IMR-90 (cell line): ENCODE measurements at regions not wholly inside any gene's neighbourhood (a gene's known extent, or its start where the extent isn't known, plus 50 kb on each side); places are given as distances from the start of the nearest gene placed in this dataset.

Source experiments
- ATAC-seq: fragments of 200-7000 bp; cut with Tn5 transposase; 2 replicates; pipeline ENCODE4 v1.9.1; 2020; ENCODE audit warnings: low read depth, mild to moderate bottlenecking, moderate library complexity
- BruUV-seq: library from RNA; stranded (reverse); fragments of 400-500 nt; replicated peaks from 2 replicates; lab custom pipeline; 2021; lab: Mats Ljungman, UMichigan
- CTCF ChIA-PET: fragments of 300-600 bp; formaldehyde crosslinking; extraction: SDS; loops from one replicate; lab custom pipeline; 2021; ENCODE audit warnings: antibody characterized with exemption; lab: Yijun Ruan, JAX
- POLR2A ChIA-PET: fragments of 300-600 bp; sonication (Branson Sonifier 250); formaldehyde crosslinking; loops from one replicate; lab custom pipeline; 2022; ENCODE audit warnings: antibody characterized with exemption; ENCODE audit not compliant: unreplicated experiment; lab: Charles Lee
- DNase-seq: peaks from one replicate; pipeline ENCODE4 v3.0.0; 2013
- H2AFZ ChIP-seq: replicated peaks from 2 replicates; pipeline ENCODE3; 2013; ENCODE audit warnings: low read length, mild to moderate bottlenecking; ENCODE audit not compliant: poor library complexity
- H2AK5ac ChIP-seq: 2 replicates; pipeline ENCODE4 v1.6.1; 2013; ENCODE audit warnings: low read depth, low read length, inconsistent platforms
- H2AK9ac ChIP-seq: replicated peaks from 2 replicates; pipeline ENCODE3; 2013; ENCODE audit warnings: mild to moderate bottlenecking, low read depth, low read length, moderate library complexity; ENCODE audit not compliant: poor library complexity
- H2BK120ac ChIP-seq: 2 replicates; pipeline ENCODE4 v1.6.1; 2013; ENCODE audit warnings: low read depth, low read length, inconsistent platforms
- H2BK15ac ChIP-seq: 3 replicates; pipeline ENCODE4 v1.6.1; 2013; ENCODE audit warnings: low read depth, low read length, inconsistent platforms
- H2BK20ac ChIP-seq: 2 replicates; pipeline ENCODE4 v1.6.1; 2013; ENCODE audit warnings: low read depth, mild to moderate bottlenecking, inconsistent platforms, low read length, moderate library complexity
- H2BK5ac ChIP-seq: 2 replicates; pipeline ENCODE4 v1.6.1; 2013; ENCODE audit warnings: mild to moderate bottlenecking, low read depth, low read length, inconsistent platforms; ENCODE audit not compliant: poor library complexity, severe bottlenecking
- H3K14ac ChIP-seq: replicated peaks from 2 replicates; pipeline ENCODE4 v1.6.1; 2013; ENCODE audit warnings: low read depth, low read length, inconsistent platforms
- H3K18ac ChIP-seq: 2 replicates; pipeline ENCODE4 v1.6.1; 2013; ENCODE audit warnings: low read depth, low read length, control low read depth
- H3K23ac ChIP-seq: 2 replicates; pipeline ENCODE4 v1.6.1; 2013; ENCODE audit warnings: low read depth, low read length, inconsistent platforms
- H3K27ac ChIP-seq: 2 replicates; pipeline ENCODE4 v1.5.1; 2013; ENCODE audit warnings: mild to moderate bottlenecking, control low read depth, low read length; ENCODE audit not compliant: insufficient read depth
- H3K27me3 ChIP-seq: 2 replicates; pipeline ENCODE4 v1.6.1; 2013; ENCODE audit warnings: low read length; ENCODE audit not compliant: control insufficient read depth, insufficient read depth
- H3K36me3 ChIP-seq: 2 replicates; pipeline ENCODE4 v1.6.1; 2013; ENCODE audit warnings: low read length, mixed read lengths; ENCODE audit not compliant: control insufficient read depth, insufficient read depth
- H3K4ac ChIP-seq: 2 replicates; pipeline ENCODE4 v1.6.1; 2013; ENCODE audit warnings: low read depth, low read length, inconsistent platforms
- H3K4me1 ChIP-seq: 2 replicates; pipeline ENCODE4 v1.6.1; 2013; ENCODE audit warnings: low read length, mixed read lengths; ENCODE audit not compliant: control insufficient read depth, insufficient read depth
- H3K4me2 ChIP-seq: 2 replicates; pipeline ENCODE4 v1.6.1; 2013; ENCODE audit warnings: low read depth, mild to moderate bottlenecking, control low read depth, low read length, moderate library complexity
- H3K4me3 ChIP-seq: 2 replicates; pipeline ENCODE4 v1.5.1; 2013; ENCODE audit warnings: low read depth, mild to moderate bottlenecking, control low read depth, low read length, moderate library complexity; ENCODE audit not compliant: insufficient read depth
- H3K56ac ChIP-seq: 2 replicates; pipeline ENCODE4 v1.6.1; 2013; ENCODE audit warnings: low read length, inconsistent platforms; ENCODE audit not compliant: insufficient read depth; ENCODE audit errors: extremely low read depth
- H3K79me1 ChIP-seq, 2 experiments: 2 replicates each; pipeline ENCODE4 v1.6.1; 2013; ENCODE audit warnings: low read length in 2 of 2, inconsistent platforms in 1 of 2, low read depth in 1 of 2
- H3K9ac ChIP-seq: 2 replicates; pipeline ENCODE4 v1.6.1; 2013; ENCODE audit warnings: low read depth, low read length, control low read depth
- H3K9me1 ChIP-seq: 2 replicates; pipeline ENCODE4 v1.6.1; 2013; ENCODE audit warnings: low read length, inconsistent platforms; ENCODE audit not compliant: insufficient read depth
- H3K9me3 ChIP-seq: 2 replicates; pipeline ENCODE4 v1.6.1; 2013; ENCODE audit warnings: low read length; ENCODE audit not compliant: control insufficient read depth, insufficient read depth
- H4K20me1 ChIP-seq: 2 replicates; pipeline ENCODE4 v1.6.1; 2013; ENCODE audit warnings: low read length, inconsistent platforms; ENCODE audit not compliant: insufficient read depth
- H4K5ac ChIP-seq: 2 replicates; pipeline ENCODE4 v1.6.1; 2013; ENCODE audit warnings: mild to moderate bottlenecking, low read depth, low read length, control low read depth
- H4K8ac ChIP-seq, 2 experiments: 2 replicates each; pipeline ENCODE4 v1.6.1; 2013; ENCODE audit warnings: low read depth in 2 of 2, low read length in 2 of 2, control low read depth in 1 of 2, inconsistent platforms in 1 of 2
- H4K91ac ChIP-seq: 2 replicates; pipeline ENCODE4 v1.6.1; 2013; ENCODE audit warnings: low read depth, low read length, inconsistent platforms; ENCODE audit not compliant: insufficient read depth
- BHLHE40 ChIP-seq: fragments of 150-350 bp; IDR thresholded peaks from 2 replicates; pipeline ENCODE4 v1.6.1; 2016; ENCODE audit warnings: mild to moderate bottlenecking, low read depth, low read length
- CEBPB ChIP-seq: IDR thresholded peaks from 2 replicates; pipeline ENCODE4 v1.6.1; 2012; ENCODE audit warnings: low read depth, low read length, improper control_type of control experiment
- CHD1 ChIP-seq: IDR thresholded peaks from 2 replicates; pipeline ENCODE4 v1.6.1; 2012; ENCODE audit warnings: low read depth, low read length, improper control_type of control experiment
- FOS ChIP-seq: fragments of 150-350 bp; IDR thresholded peaks from 2 replicates; pipeline ENCODE4 v1.6.1; 2016; ENCODE audit warnings: low read depth, low read length
- MAFK ChIP-seq: IDR thresholded peaks from 2 replicates; pipeline ENCODE4 v1.6.1; 2012; ENCODE audit warnings: low read depth, low read length, improper control_type of control experiment
- MAZ ChIP-seq: IDR thresholded peaks from 2 replicates; pipeline ENCODE4 v1.6.1; 2012; ENCODE audit warnings: low read depth, mild to moderate bottlenecking, low read length, improper control_type of control experiment, moderate library complexity, borderline replicate concordance
- NFE2L2 ChIP-seq: fragments of 150-350 bp; IDR thresholded peaks from 2 replicates; pipeline ENCODE4 v1.6.1; 2016; ENCODE audit warnings: low read depth, mild to moderate bottlenecking, low read length
- POLR2A ChIP-seq: IDR thresholded peaks from 2 replicates; pipeline ENCODE4 v1.6.1; 2012; ENCODE audit warnings: mild to moderate bottlenecking, low read depth, low read length
- SMC3 ChIP-seq: fragments of 150-350 bp; IDR thresholded peaks from 2 replicates; pipeline ENCODE4 v1.6.1; 2016; ENCODE audit warnings: low read depth, mild to moderate bottlenecking, antibody characterized with exemption, low read length, moderate library complexity
- WGBS, 2 experiments: methylation state at CpG; one replicate each; pipeline versions ENCODE4 v1.1.5 to v1.1.7; 2013; ENCODE audit warnings: missing lambda C conversion rate in 2 of 2; ENCODE audit not compliant: insufficient read length in 1 of 2; ENCODE audit errors: extremely low coverage in 2 of 2; 5-methylcytosine and 5-hydroxymethylcytosine counted together
- dilution Hi-C: fragments of 300-500 bp; cut with HindIII; formaldehyde crosslinking; loops from one replicate; pipeline ENCODE4 v1.14.3; 2018; ENCODE audit warnings: low sequenced_read_pairs; ENCODE audit not compliant: unreplicated experiment
- in situ Hi-C: fragments of 300-500 bp; cut with MboI; formaldehyde crosslinking; loops from 3 replicates; pipeline ENCODE4 v1.14.3; 2019; ENCODE audit warnings: low sequenced_read_pairs, inconsistent platforms, mixed read lengths
- intact Hi-C: fragments of 100-400 bp; cut with micrococcal nuclease; formaldehyde crosslinking; loops from 2 replicates; pipeline ENCODE4 v1.10.0; 2022
- TF ChIP-seq, protein P1 (sequence below): fragments of 150-350 bp; IDR thresholded peaks from 2 replicates; pipeline ENCODE4 v1.6.1; 2016; ENCODE audit warnings: low read depth, mild to moderate bottlenecking, low read length, moderate library complexity, borderline replicate concordance
- TF ChIP-seq, protein P2 (sequence below): conservative IDR thresholded peaks from 2 replicates; pipeline ENCODE4 v1.5.1; 2012; ENCODE audit warnings: mild to moderate bottlenecking, low read depth, low read length, improper control_type of control experiment

DNA sequence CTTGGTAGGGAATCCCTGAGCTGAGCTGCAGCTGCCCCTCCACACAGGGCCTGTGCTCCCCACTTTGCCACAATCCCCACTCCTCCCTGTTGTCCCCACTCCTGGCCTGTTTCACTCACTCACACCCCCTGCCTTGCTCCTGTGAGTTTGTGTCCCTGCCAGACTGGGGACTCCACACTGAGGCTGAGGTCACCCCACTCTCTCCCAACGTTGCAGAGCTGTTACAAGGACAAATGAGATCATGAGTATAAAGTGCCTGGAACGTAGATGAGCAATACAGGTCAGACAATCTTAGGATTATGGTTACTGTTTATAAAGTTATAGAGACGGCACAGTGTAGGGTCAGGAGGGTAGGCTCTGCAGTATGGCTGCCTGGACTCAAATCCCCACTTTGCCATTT is 426.0 kb upstream of the SULF2 start:
- Histone ChIP-seq H3K27ac (no peak overlapping the region), H3K4me1 (no peaks in the 10 kb centered on the region), H3K23ac (no peak overlapping the region), H3K18ac (no peak overlapping the region), H3K9me1 (no peaks in the 10 kb centered on the region), H3K4me3 (no peak overlapping the region), H3K56ac (no peak overlapping the region), H2BK15ac (no peak overlapping the region), H3K4ac (no peak overlapping the region), H4K5ac (no peak overlapping the region), H3K14ac (no peak overlapping the region), H2AK5ac (no peak overlapping the region), H2AFZ (no peak overlapping the region), H3K9me3 (no peaks in the 10 kb centered on the region), H3K9ac (no peak overlapping the region), H2BK20ac (no peak overlapping the region), H4K91ac (no peak overlapping the region), H3K27me3 (no peaks in the 10 kb centered on the region; the same call in 1 of the 2 replicates), H3K79me1 (no peaks in the 10 kb centered on the region), H2BK120ac (no peak overlapping the region), H4K20me1 (no peaks in the 10 kb centered on the region), H3K36me3 (no peaks in the 10 kb centered on the region), H3K4me2 (no peak overlapping the region), H2AK9ac (no peak overlapping the region), H4K8ac (no peak overlapping the region), H2BK5ac (no peak overlapping the region)
- DNase-seq (peak; percentile 10), ATAC-seq (no peak)
- in situ Hi-C loops (no loop called here), dilution Hi-C loops (no loop called here), intact Hi-C loops (no loop called here)
- BruUV-seq, result no TSS peak
- POLR2A ChIA-PET, result no interaction called here
- CTCF ChIA-PET, result no interaction called here
- no CpG with 5 or more reads among the region's 3 CpGs for WGBS, 2 experiments
- TF ChIP-seq CHD1 (no peak), FOS (no peak), MAFK (no peak), MAZ (no peak), CEBPB (no peak), SMC3 (no peak), NFE2L2 (no peak), POLR2A (no peak), BHLHE40 (no peak)
- TF ChIP-seq, protein P1, sequence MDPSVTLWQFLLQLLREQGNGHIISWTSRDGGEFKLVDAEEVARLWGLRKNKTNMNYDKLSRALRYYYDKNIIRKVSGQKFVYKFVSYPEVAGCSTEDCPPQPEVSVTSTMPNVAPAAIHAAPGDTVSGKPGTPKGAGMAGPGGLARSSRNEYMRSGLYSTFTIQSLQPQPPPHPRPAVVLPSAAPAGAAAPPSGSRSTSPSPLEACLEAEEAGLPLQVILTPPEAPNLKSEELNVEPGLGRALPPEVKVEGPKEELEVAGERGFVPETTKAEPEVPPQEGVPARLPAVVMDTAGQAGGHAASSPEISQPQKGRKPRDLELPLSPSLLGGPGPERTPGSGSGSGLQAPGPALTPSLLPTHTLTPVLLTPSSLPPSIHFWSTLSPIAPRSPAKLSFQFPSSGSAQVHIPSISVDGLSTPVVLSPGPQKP, result no peak
- TF ChIP-seq, protein P2, sequence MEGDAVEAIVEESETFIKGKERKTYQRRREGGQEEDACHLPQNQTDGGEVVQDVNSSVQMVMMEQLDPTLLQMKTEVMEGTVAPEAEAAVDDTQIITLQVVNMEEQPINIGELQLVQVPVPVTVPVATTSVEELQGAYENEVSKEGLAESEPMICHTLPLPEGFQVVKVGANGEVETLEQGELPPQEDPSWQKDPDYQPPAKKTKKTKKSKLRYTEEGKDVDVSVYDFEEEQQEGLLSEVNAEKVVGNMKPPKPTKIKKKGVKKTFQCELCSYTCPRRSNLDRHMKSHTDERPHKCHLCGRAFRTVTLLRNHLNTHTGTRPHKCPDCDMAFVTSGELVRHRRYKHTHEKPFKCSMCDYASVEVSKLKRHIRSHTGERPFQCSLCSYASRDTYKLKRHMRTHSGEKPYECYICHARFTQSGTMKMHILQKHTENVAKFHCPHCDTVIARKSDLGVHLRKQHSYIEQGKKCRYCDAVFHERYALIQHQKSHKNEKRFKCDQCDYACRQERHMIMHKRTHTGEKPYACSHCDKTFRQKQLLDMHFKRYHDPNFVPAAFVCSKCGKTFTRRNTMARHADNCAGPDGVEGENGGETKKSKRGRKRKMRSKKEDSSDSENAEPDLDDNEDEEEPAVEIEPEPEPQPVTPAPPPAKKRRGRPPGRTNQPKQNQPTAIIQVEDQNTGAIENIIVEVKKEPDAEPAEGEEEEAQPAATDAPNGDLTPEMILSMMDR, result no peak
